HG03045 (cell line): ENCODE measurements at regions not wholly inside any gene's neighbourhood (a gene's known extent, or its start where the extent isn't known, plus 50 kb on each side); places are given as distances from the start of the nearest gene placed in this dataset.
"Not testable (repeated sequence)": the region's sequence is repeated elsewhere in the genome, so short reads cannot be mapped to it uniquely, and the experiment has no call there.

Source experiments
- ATAC-seq: cut with Tn5 transposase; IDR thresholded peaks from one replicate; pipeline ENCODE4 v1.9.1; 2021; ENCODE audit warnings: mild to moderate bottlenecking, moderate library complexity; ENCODE audit not compliant: unreplicated experiment

GRCh38 chr4:97015301-97015700, 1128.0 kb downstream of the STPG2 start:
- ATAC-seq = no peak

DNA sequence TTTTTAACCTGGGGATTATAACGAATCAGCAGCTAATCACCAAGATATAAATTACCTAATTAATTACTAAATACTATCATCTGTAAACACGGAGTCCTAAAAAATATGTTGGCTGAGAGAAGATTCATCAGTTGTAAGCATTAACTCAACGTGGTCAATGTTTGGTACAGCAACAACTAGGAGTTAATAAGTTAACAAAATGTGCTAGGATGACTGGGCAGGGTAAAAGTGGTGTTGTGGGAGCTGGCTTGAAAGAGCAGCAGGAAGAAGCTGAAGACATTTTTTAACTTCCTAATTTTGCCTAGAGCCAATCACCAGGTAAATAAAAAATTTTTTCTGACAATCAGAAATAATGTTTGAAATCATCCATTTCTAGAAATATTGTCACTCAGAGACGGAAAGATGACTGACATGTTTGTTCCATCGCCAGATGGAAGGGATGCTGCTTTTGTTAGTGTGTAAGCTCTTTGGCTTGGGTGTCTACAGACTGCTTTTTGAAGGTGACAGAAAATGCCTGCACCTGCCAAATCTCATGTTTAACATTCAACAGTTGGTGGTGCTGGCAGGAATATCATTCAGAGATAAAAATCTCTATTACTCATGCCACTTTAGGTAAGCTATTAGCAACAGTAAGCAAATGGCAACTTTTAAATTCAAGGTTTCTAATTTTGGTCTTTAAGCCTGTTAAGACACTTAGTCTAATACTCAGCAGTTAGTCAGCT, 1126.9 kb downstream of the STPG2 start:
- ATAC-seq = no peak

- ATAC-seq = no peak
Measured at GRCh38 chr4:97027728-97028410, 1115.4 kb downstream of the STPG2 start.

- ATAC-seq = no peak
Measured at GRCh38 chr4:97028785-97029184, 1114.5 kb downstream of the STPG2 start.

DNA sequence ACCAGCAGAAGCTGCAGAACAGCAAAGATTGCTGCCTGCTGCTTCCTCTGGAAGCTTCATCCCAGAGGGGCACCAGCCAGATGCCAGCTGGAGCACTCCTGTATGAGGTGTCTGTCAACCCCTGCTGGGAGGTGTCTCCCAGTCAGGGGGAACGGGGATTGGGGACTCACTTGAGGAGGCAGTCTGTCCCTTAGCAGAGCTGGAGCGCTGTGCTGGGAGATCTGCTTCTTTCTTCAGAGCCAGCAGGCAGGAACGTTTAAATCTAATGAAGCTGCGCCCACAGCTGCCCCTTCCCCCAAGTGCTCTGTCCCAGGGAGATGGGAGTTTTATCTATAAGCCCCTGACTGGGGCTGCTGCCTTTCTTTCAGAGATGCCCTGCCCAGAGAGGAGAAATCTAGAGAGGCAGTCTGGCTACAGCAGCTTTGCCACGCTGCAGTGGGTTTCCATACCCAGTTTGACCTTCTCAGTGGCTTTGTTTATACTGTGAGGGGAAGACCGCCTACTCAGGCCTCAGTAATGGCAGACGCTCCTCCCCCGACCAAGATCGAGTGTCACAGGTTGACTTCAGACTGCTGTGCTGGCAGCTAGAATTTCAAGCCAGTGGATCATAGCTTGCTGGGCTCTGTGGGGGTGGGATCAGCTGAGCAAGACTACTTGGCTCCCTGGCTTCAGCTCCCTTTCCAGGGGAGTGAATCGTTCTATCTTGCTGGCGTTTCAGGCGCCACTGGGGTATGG, 1105.7 kb downstream of the STPG2 start:
- ATAC-seq = not testable (repeated sequence)

DNA sequence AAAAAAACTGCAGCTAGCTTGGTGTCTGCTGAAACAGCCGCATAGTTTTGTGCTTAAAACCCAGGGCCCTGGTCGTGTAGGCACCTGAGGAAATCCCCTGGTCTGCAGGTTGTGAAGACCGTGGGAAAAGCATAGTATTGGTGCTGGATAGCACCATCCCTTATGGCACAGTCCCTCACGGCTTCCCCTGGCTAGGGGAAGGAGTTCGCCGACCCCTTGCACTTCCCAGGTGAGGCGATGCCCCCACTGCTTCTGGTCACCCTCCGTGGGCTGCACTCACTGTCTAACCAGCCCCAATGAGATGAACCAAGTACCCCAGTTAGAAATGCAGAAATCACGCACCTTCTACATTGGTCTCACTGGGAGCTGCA, 1105.1 kb downstream of the STPG2 start:
- ATAC-seq = no peak

DNA sequence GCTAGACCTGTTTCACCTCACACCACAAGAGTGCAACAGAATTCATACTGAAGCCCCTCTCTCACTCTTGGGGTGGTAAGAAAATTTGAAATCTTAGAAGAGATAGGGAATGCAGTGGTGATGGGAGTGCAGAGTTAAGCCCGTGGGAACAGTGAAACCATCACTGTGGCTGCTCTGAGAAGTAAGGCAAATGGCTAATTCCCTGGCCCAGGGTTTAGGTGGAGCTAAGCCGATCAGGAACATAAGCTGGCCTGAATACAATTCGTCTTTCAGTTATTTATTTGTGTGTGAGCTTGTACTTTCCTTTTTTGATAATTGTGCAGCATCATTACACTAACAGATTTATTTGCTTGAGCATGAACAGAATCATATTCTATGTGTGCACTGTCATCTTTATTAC, 1070.6 kb downstream of the STPG2 start:
- ATAC-seq = no peak

GRCh38 chr4:97073194-97073593, 1070.1 kb downstream of the STPG2 start:
- ATAC-seq = no peak

- no peak for ATAC-seq
Measured at GRCh38 chr4:97074531-97074930, 1068.7 kb downstream of the STPG2 start.

- no peak for ATAC-seq
Measured at GRCh38 chr4:97081951-97082350, 1061.3 kb downstream of the STPG2 start.

- ATAC-seq = not testable (repeated sequence)
Measured at GRCh38 chr4:97097036-97097435, 1046.2 kb downstream of the STPG2 start.

GRCh38 chr4:97101171-97101570, 1042.1 kb downstream of the STPG2 start:
- ATAC-seq = not testable (repeated sequence)

DNA sequence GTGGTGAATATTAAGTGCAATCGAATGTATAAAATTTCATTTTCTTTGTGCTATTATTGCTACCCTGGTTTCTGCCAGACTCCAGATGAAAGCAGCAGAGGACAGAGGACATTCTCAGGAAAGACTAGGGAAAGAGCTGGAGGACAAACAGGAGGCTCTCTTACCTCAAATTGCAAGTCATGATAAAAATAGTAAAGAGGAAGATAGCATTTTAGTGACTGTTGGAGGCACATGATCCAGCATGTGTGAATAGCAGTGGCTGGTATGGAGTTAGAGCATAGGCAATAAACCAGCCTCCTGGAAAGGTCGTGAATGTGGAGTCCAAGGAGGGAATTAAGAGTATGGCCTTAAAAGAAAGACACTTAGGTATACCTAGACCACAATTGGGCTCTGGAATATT, 1040.0 kb downstream of the STPG2 start:
- no peak for ATAC-seq

GRCh38 chr4:97104006-97104405, 1039.3 kb downstream of the STPG2 start:
- ATAC-seq = no peak

GRCh38 chr4:97104666-97105065, 1038.6 kb downstream of the STPG2 start:
- ATAC-seq = no peak

DNA sequence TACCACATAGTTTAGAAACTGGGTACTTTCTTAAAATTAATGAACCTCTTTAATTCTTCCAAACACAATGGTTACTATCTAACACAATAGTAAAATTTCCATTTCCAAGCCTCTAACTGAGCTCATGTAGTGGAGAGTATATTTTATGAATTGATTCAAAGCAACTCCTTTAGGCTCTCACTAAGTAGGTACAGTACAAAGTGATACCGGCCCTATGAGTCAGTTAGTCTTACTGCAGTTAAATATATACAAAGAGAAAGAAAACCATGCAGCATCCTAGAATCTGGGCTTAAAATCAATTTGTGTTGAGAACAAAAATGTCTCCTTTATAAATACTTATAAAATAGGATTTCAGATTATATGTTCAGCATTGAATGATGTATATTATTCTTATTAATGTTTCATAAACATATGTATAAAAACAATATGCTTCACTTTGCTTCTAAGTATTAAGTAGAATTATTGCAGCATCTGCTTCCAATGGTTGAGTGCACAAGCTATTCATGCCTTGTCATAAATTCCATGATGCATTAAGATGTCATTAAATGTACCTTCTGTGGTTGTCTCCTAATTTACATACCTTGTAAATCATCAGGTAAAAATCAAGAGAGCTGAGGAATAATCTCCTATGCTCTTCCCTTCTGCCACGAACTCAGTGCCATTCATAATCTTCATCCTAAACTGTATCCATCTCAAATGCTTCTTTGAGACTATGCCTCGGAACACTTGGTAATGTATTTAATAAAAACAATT, 1037.8 kb downstream of the STPG2 start:
- ATAC-seq = no peak

DNA sequence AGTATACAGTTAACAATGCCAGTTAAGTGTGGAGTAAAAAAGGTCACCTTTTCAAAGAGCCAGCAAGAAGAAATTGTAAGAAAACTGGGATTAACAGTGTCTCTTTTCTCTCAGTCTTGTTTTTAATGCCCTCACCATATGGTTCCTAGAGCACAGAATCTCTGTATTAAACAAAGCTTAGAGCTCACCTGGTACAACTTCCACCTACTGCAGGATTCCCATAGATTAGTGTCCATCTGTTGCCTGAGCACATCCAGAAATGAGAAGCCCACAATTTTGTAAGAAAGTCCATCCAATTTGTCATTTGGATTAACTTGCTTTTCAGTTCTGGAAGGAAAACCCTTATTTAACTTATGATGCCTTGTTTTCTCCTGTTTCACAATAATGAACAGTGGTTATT, 1037.1 kb downstream of the STPG2 start:
- ATAC-seq = no peak

DNA sequence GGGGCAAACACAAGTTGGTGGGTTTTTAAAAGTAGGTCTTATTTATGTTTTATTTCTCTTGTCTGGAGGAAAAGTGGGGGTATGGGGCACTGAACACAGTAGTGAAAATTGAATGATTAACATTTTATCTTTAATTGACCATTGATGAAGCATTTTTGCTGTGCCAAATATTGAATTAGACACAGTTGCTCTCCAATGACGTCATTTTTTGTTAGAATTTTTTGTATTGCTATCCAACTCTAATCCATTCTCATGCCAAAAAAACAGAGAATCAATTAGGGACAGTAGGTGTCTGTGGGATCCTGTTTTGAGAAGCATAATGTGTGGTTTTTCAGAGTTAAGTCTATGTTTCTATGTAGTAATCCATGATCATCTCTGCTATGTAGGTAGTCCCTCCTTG, 1032.8 kb downstream of the STPG2 start:
- ATAC-seq = no peak

- no peak for ATAC-seq
Measured at GRCh38 chr4:97116511-97116910, 1026.8 kb downstream of the STPG2 start.

DNA sequence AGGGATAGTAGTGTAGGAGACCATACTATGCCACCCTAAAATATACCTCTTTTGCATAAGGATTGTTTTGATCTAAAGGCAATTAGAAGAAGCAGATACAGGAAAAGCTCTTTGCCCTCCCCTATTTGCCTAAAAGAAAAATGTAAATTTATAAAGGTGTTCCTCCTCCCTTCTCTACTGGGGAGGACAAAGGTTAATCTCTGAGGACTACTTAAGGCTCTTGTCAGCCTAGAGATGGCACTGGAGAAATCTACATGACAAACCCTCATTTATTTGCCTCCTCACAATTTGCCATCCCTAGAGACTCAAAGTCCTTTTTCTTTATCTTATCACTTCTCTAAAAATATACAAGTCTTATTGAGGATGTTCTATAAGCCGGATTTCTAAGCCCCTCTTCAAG, 1021.8 kb downstream of the STPG2 start:
- ATAC-seq = no peak

- no peak for ATAC-seq
Measured at GRCh38 chr4:97123573-97123972, 1019.7 kb downstream of the STPG2 start.
